ENCODE measurements at regions not wholly inside any gene's neighbourhood (a gene's known extent, or its start where the extent isn't known, plus 50 kb on each side); places are given as distances from the start of the nearest gene placed in this dataset.

DNA sequence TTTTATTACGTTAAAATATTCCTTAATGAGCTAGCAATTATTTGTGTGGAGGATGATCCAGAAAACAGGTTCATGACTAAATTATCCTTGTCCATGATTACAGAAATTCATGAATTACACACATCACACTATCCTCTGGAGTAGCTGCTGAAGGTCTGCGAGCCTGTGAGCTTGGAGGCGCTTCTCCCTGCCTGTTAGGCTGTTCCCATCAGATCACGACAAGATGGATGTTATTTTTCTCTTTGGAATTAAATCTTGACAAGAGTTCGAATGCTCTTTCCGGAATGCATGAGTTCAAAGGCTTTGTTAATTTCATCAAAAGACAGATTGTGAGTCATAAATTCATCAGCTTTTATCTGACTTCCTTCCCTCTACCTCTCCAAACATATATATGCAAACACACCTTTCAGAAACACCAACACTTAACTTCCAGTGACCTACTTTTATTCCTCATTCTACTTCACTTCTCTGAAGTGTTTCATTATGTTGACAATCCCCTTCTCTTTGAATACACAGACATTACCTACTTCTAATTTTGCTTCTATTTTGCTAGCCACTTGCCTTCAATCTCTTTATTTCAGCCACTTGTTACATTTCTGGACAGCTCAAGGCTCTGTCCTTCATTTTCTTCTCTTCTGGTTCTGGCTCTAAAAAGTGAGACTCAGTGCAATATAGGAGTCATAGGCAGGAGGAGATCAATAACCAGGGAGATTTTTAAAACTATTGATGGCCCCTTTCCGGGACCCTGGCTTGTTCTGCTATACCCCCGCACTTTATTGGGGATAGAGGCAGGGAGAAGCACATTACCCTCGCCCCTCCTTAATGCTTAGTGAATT lies 274.6 kb downstream of the BTG1 start:
- TF ChIP-seq, protein P1, sequence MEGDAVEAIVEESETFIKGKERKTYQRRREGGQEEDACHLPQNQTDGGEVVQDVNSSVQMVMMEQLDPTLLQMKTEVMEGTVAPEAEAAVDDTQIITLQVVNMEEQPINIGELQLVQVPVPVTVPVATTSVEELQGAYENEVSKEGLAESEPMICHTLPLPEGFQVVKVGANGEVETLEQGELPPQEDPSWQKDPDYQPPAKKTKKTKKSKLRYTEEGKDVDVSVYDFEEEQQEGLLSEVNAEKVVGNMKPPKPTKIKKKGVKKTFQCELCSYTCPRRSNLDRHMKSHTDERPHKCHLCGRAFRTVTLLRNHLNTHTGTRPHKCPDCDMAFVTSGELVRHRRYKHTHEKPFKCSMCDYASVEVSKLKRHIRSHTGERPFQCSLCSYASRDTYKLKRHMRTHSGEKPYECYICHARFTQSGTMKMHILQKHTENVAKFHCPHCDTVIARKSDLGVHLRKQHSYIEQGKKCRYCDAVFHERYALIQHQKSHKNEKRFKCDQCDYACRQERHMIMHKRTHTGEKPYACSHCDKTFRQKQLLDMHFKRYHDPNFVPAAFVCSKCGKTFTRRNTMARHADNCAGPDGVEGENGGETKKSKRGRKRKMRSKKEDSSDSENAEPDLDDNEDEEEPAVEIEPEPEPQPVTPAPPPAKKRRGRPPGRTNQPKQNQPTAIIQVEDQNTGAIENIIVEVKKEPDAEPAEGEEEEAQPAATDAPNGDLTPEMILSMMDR (conservative IDR thresholded peaks at IDR 0.05) = no peak
- no peak overlapping the region for H3K27ac ChIP-seq

DNA sequence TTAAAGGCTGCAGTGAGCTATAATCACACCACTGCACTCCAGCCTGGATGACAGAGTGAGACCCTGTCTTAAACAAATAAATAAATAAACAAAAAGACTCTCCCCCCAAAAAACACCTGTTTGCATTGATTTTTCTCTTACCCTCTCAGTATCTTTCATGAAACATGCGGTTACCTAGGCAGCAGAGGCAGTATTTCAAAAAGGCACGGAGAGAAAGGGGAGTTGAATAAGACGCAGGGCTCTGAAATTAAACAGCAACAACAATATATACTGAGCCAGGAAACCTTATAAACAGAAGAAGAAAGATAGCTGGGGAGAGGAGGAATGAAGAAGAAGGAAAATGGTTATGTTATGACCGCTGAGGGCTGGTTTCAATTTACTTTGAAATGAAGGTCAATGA lies 277.6 kb downstream of the BTG1 start:
- TF ChIP-seq, protein P1 (conservative IDR thresholded peaks at IDR 0.05) = no peak
- no peak overlapping the region for H3K27ac ChIP-seq

DNA sequence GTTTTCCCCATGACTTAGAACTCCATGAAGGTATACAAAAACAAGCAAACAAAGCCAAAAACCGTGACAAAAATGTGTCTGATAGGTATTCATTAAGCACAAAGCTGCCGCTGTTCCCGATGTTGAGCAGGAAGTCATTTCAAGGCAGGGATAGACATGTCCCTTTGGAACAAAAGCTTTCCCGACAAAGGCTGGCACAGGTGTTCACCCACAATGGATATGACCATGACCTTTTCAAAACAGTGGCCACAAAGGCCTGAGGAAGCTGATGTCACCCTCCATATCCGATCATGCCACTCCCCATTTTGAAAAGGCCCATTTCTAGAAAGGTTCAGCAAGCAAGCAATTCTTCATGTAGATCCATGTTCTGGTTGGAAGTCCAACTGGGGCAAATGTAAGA lies 279.1 kb downstream of the BTG1 start:
- TF ChIP-seq, protein P1 (conservative IDR thresholded peaks at IDR 0.05) = no peak
- H3K27ac ChIP-seq = no peak overlapping the region

DNA sequence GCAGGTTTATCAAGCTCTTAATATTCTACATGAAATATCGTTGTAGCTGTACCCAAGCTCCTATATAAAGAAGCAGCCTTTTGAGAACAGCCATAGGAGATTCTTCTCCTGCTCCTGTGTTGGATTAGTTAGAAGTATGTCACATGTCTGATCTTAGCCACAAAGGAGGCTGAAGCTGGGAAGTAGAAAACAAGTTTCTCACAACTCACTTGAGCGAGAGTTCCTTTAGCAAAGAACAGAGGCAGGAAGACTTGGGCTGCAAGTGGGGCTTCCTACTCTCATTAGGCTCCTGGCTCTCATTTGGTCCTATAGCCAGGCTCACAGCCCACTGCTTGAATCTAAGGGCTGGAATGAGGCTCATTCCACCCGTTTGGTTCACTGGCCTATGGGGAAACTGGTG lies 281.9 kb downstream of the BTG1 start:
- TF ChIP-seq, protein P1 (conservative IDR thresholded peaks at IDR 0.05) = no peak

DNA sequence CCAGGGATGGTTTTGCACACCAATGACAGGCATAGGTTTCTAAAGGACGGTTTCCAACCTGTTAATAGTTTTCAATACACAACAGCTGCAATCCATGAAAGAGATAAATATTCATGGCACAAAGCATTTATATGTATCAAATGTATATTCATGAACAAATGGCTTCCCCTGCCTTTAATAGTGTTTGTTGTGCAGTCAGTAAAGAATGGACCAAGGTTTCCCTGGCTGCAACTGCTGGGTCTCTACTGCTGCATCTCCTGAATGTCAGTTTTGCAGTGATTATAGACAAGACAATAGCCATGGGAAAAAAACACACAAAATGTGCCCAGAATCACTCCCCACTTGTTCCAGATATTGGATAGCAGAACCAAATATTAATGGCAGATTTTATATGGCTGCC lies 284.1 kb downstream of the BTG1 start:
- TF ChIP-seq, protein P1 (conservative IDR thresholded peaks at IDR 0.05) = no peak
- no peak overlapping the region for H3K27ac ChIP-seq

More for the DNA sequence above, 281.9 kb downstream of the BTG1 start:
- no peak overlapping the region for H3K27ac ChIP-seq

DNA sequence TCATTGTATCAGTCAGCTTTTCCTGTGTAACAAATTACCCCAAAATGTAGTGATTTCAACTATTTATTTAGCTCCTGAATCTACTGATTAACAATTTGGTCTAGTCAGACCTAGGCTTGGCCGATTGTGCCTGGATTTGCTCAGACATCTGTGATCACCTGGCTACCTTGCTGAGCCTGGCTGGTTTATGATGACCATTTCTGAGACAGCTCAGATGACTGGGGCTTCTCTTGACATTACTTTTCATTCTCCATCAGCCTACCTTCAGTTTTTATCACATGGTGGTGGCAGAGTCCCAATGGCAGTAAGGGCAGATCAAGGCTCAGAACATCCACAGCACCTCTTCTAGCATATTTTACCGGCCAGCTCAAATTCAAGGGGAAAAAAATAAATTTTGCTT lies 286.3 kb downstream of the BTG1 start:
- no peak overlapping the region for H3K27ac ChIP-seq
- TF ChIP-seq, protein P1 (conservative IDR thresholded peaks at IDR 0.05) = no peak

DNA sequence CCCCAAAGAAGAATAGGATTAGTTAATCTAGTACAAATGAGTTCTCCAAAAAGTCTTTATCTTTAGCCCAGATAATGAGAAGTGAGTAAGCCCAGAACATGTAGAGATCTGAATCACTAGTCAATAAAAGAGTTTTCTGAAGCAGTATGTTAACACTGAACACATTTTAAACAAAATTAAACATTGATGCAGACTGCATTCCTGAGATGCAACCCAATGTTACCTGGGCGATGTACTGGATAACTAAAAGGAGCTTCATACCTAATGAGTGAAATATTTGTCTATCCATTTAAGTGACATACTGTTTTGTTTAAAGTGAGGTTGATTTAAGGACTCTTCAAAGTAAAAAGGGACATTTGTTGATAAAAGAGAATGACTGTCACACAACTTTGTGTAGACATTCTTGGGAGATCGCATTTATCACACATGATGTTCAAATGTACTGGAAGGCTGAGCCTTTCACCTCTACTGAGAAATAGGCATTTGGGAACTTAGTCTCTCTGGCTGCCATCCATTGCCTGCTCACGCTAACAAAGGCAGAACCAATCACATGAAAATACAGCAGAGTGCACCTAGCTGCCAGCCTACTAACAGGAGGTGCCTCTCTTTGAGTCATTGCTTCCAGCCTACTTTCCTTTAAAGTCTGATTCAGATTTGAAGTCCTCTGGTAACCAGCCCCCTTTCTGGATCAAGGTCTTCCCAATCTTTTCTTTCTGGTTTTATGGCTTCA lies 287.7 kb downstream of the BTG1 start:
- TF ChIP-seq, protein P1 (conservative IDR thresholded peaks at IDR 0.05) = no peak

More for the DNA sequence above, 287.7 kb downstream of the BTG1 start:
- no peak overlapping the region for H3K27ac ChIP-seq
